ENCODE measurements at regions not wholly inside any gene's neighbourhood (a gene's known extent, or its start where the extent isn't known, plus 50 kb on each side); places are given as distances from the start of the nearest gene placed in this dataset.

DNA sequence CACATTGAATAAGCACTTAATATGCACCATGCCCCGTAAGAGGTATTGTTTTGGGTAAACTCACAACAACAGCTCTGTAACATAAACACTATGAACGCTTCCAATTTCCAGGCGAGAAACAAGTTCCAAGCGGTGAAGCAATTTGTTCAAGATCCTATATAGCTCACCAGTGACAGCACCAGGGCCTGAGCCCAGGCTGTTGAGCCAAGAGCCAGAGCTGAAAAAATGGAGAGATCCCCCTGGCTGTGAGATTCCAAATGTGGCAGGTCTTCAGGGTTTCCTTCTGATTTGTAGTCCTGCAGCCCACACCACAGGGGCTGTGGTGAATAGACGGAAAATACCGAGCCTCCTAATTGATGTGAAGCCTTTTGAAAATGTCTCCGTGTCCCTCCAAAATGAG, 268.0 kb upstream of the KIRREL3 start:
- intact Hi-C loops (cut with DNase I): no loop called here
- TF ChIP-seq, protein P1, sequence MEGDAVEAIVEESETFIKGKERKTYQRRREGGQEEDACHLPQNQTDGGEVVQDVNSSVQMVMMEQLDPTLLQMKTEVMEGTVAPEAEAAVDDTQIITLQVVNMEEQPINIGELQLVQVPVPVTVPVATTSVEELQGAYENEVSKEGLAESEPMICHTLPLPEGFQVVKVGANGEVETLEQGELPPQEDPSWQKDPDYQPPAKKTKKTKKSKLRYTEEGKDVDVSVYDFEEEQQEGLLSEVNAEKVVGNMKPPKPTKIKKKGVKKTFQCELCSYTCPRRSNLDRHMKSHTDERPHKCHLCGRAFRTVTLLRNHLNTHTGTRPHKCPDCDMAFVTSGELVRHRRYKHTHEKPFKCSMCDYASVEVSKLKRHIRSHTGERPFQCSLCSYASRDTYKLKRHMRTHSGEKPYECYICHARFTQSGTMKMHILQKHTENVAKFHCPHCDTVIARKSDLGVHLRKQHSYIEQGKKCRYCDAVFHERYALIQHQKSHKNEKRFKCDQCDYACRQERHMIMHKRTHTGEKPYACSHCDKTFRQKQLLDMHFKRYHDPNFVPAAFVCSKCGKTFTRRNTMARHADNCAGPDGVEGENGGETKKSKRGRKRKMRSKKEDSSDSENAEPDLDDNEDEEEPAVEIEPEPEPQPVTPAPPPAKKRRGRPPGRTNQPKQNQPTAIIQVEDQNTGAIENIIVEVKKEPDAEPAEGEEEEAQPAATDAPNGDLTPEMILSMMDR (IDR thresholded peaks at IDR 0.05): no peak
- H3K27me3 ChIP-seq (ENCODE audit: low read depth): no peaks in the 10 kb centered on the region
- H3K4me3 ChIP-seq: no peak overlapping the region
- no peak overlapping the region for H3K27ac ChIP-seq
- ATAC-seq: no peak
- no peaks in the 10 kb centered on the region for H3K36me3 ChIP-seq
- H3K9me3 ChIP-seq: no peaks in the 10 kb centered on the region
- no peak for DNase-seq
- no peaks in the 10 kb centered on the region for H3K4me1 ChIP-seq

DNA sequence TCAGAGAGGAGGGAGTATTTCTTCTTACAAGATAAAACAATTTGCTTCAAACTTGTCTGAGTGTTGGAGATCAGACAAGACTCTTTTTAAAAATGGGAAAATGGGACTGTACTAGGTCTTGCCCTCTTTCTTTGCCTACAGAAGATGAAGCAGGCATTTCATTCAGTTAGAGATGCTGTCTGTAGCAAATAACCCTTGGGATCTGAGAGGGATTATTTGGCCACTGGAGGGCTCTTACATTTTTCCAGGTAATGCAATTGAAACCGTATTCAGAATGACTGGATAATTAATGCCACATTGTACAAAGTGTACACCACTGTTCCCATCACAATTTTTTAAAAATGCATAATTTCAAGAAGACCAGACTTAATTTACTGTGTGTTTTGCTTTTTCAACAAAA, 258.5 kb upstream of the KIRREL3 start:
- intact Hi-C loops (cut with DNase I): no loop called here
- ATAC-seq: no peak
- Histone ChIP-seq H3K4me1 (no peaks in the 10 kb centered on the region), H3K9me3 (no peaks in the 10 kb centered on the region), H3K27ac (no peak overlapping the region), H3K27me3 (ENCODE audit: low read depth) (no peaks in the 10 kb centered on the region), H3K4me3 (no peak overlapping the region), H3K36me3 (no peaks in the 10 kb centered on the region)
- no peak for DNase-seq
- TF ChIP-seq, protein P1 (IDR thresholded peaks at IDR 0.05): no peak

DNA sequence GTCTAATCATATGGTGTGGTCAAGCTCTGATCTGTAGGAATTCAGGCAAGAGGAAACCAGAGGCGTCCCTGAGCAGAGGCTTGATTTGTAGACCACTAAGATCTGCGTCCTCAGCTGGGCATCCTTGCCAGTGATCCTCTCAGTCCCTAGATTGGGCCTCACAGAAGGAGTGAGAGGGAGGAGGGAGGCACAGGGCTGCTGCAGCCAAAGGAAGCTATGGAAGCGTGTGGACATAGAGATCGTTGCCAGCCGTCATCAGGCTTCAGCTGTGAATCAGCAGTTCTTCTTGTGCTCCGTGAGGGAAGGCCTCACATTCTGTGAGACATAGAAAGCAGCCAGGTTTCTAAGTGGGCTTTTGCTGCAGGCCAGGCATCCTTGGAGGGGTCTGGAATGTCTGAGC, 254.6 kb upstream of the KIRREL3 start:
- H3K36me3 ChIP-seq: no peaks in the 10 kb centered on the region
- H3K4me1 ChIP-seq: no peaks in the 10 kb centered on the region
- TF ChIP-seq, protein P1 (IDR thresholded peaks at IDR 0.05): no peak
- intact Hi-C loops (cut with DNase I): no loop called here
- no peaks in the 10 kb centered on the region for H3K9me3 ChIP-seq
- no peak overlapping the region for H3K4me3 ChIP-seq
- ATAC-seq: no peak
- no peaks in the 10 kb centered on the region for H3K27me3 ChIP-seq (ENCODE audit: low read depth)
- no peak for DNase-seq
- no peak overlapping the region for H3K27ac ChIP-seq

DNA sequence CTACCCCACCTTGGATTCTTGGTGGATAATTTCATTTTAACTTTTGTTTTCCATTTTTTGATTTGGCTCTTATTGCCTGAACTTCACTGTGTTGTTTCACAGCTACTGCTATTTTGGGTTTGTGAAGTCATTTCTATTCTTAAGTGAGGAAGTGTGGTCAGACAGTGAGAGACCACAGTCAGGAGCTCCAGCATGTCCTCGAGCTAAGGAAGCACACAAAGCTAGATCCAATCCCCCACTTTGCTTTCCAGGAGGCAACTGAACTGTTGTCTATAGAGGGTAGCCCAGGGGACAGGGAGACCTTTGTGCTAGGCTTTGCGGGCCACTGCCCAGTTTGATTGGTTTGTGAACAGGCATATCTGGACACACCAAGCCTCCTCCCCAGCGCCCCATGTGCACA, 251.8 kb upstream of the KIRREL3 start:
- Histone ChIP-seq H3K4me3 (no peak overlapping the region), H3K4me1 (no peaks in the 10 kb centered on the region), H3K27ac (no peak overlapping the region), H3K27me3 (ENCODE audit: low read depth) (no peaks in the 10 kb centered on the region), H3K36me3 (no peaks in the 10 kb centered on the region), H3K9me3 (no peaks in the 10 kb centered on the region)
- intact Hi-C loops (cut with DNase I): no loop called here
- DNase-seq: no peak
- TF ChIP-seq, protein P1 (IDR thresholded peaks at IDR 0.05): no peak
- no peak for ATAC-seq

DNA sequence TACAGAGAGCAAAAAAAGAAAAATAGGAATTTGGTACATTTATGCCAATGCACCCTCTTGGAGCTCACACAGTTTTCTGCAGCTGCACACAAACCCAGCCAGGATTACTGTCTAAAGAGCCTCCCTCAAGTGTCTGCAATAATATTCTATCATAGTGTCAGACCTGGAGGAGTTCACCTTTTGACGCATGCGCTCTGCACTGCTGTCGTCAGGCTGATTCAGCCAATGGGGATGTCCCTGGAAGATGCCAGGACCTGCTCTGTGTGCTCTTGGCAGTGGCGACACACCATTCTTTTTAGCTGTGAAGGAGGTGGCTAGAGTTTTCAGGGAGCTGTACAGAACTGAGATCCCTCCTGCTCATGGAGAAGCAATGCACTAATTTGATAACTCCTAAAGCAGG, 249.0 kb upstream of the KIRREL3 start:
- H3K36me3 ChIP-seq: no peaks in the 10 kb centered on the region

More for the DNA sequence above, 249.0 kb upstream of the KIRREL3 start:
- no peak overlapping the region for H3K4me3 ChIP-seq
- intact Hi-C loops (cut with DNase I): no loop called here
- H3K4me1 ChIP-seq: no peaks in the 10 kb centered on the region
- H3K27ac ChIP-seq: no peak overlapping the region
- TF ChIP-seq, protein P1 (IDR thresholded peaks at IDR 0.05): no peak
- no peak for ATAC-seq
- H3K9me3 ChIP-seq: no peaks in the 10 kb centered on the region
- DNase-seq: no peak
- no peaks in the 10 kb centered on the region for H3K27me3 ChIP-seq (ENCODE audit: low read depth)

Measured in lower lobe of right lung (tissue), 2 donors.